Muscle of leg (tissue), 3 donors: ENCODE measurements at regions not wholly inside any gene's neighbourhood (a gene's known extent, or its start where the extent isn't known, plus 50 kb on each side); places are given as distances from the start of the nearest gene placed in this dataset.

ENCODE experiments used
- DNase-seq: peaks from one replicate; pipeline ENCODE4 v3.0.0; 2013
- H3K27ac ChIP-seq: one replicate; pipeline ENCODE4 v1.5.1; 2013; ENCODE audit warnings: mild to moderate bottlenecking, low read length, control low read depth
- H3K27me3 ChIP-seq: one replicate; pipeline ENCODE4 v1.6.1; 2013; ENCODE audit warnings: low read length; ENCODE audit not compliant: control insufficient read depth, insufficient read depth
- H3K36me3 ChIP-seq: one replicate; pipeline ENCODE4 v1.6.1; 2013; ENCODE audit warnings: low read length; ENCODE audit not compliant: control insufficient read depth, insufficient read depth
- H3K4me1 ChIP-seq: one replicate; pipeline ENCODE4 v1.6.1; 2013; ENCODE audit warnings: low read length; ENCODE audit not compliant: control insufficient read depth, insufficient read depth
- H3K4me3 ChIP-seq: one replicate; pipeline ENCODE4 v1.5.1; 2013; ENCODE audit warnings: low read length, control low read depth
- H3K9me3 ChIP-seq: replicated peaks from 2 replicates; pipeline ENCODE4 v1.6.1; 2013; ENCODE audit warnings: low read depth, low read length; ENCODE audit not compliant: control insufficient read depth
- WGBS: methylation state at CpG from one replicate; pipeline ENCODE4 v1.1.5; 2013; ENCODE audit warnings: missing lambda C conversion rate; ENCODE audit not compliant: insufficient coverage; 5-methylcytosine and 5-hydroxymethylcytosine counted together

DNA sequence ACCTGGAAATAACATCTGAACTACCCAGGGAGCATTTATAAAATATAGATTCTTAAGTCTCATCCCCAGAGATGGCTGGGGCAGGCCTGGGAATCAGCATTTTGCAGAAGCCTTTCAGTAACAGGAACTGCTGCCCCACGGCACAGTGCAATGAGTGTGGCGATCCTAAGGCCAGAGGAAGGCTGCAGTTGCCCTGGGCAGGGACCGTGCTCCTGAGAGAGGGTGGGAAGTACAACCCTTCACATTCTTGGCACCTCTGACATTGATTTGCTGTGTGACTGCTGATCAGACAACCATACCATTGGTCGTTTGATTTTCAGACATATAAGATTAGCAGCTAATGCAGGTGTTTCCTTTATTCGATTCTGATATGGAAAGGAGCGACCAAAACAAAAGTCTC lies 233.6 kb downstream of the STIM2 start:
- 84% methylated on average over 6 of the region's 6 CpGs for WGBS
- Histone ChIP-seq H3K9me3 (no peaks in the 10 kb centered on the region), H3K27ac (no peak overlapping the region), H3K36me3 (no peaks in the 10 kb centered on the region), H3K4me1 (peaks cover 3% of the 10 kb centered on the region), H3K4me3 (no peak overlapping the region), H3K27me3 (peaks cover 8% of the 10 kb centered on the region)
- DNase-seq, result no peak

GRCh38 chr4:27094783-27095182 lies 234.1 kb downstream of the STIM2 start:
- peaks cover 8% of the 10 kb centered on the region for H3K27me3 ChIP-seq
- WGBS, result 21% methylated on average over 2 of the region's 2 CpGs
- DNase-seq, result peak; percentile 71
- H3K4me3 ChIP-seq, result no peak overlapping the region
- peaks cover 3% of the 10 kb centered on the region for H3K4me1 ChIP-seq
- H3K9me3 ChIP-seq, result no peaks in the 10 kb centered on the region
- no peaks in the 10 kb centered on the region for H3K36me3 ChIP-seq
- no peak overlapping the region for H3K27ac ChIP-seq

- no peaks in the 10 kb centered on the region for H3K36me3 ChIP-seq
- H3K4me3 ChIP-seq, result no peak overlapping the region
- peaks cover 3% of the 10 kb centered on the region for H3K4me1 ChIP-seq
- H3K27ac ChIP-seq, result no peak overlapping the region
- no peaks in the 10 kb centered on the region for H3K27me3 ChIP-seq
- H3K9me3 ChIP-seq, result no peaks in the 10 kb centered on the region
- DNase-seq, result peak; percentile 53
- WGBS, result 86% methylated on average over 1 of the region's 9 CpGs
These were observed 235.6 kb downstream of the STIM2 start for GRCh38 chr4:27096142-27096824.

DNA sequence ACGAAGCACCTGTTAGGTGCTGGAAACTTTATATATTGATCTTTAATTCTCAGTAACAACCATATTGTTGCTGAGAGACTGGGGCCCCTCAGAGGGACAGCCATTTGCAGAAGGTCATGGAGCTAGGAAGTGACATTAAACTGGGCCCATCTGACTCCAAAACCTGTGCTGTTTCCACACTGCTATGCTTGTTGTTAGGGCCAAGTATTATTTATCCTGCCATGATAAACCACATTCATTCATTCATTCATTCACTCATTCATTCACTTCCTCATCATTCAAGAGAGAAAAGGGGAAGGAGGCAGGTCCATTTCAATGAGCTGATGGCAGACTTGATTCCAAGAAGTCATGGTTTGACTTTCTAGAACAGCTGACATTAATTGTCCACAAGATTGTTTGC lies 237.4 kb downstream of the STIM2 start:
- WGBS, result no CpG with 5 or more reads among the region's 1 CpG
- Histone ChIP-seq H3K36me3 (no peaks in the 10 kb centered on the region), H3K27me3 (no peaks in the 10 kb centered on the region), H3K27ac (no peak overlapping the region), H3K9me3 (no peaks in the 10 kb centered on the region), H3K4me1 (peaks cover 3% of the 10 kb centered on the region), H3K4me3 (no peak overlapping the region)
- no peak for DNase-seq

- H3K27ac ChIP-seq, result no peak overlapping the region
- H3K4me1 ChIP-seq, result no peaks in the 10 kb centered on the region
- H3K4me3 ChIP-seq, result no peak overlapping the region
- H3K9me3 ChIP-seq, result no peaks in the 10 kb centered on the region
- 93% methylated on average over 4 of the region's 10 CpGs for WGBS
- no peak for DNase-seq
- no peaks in the 10 kb centered on the region for H3K36me3 ChIP-seq
- H3K27me3 ChIP-seq, result no peaks in the 10 kb centered on the region
These were observed 240.1 kb downstream of the STIM2 start for GRCh38 chr4:27100713-27101112.

DNA sequence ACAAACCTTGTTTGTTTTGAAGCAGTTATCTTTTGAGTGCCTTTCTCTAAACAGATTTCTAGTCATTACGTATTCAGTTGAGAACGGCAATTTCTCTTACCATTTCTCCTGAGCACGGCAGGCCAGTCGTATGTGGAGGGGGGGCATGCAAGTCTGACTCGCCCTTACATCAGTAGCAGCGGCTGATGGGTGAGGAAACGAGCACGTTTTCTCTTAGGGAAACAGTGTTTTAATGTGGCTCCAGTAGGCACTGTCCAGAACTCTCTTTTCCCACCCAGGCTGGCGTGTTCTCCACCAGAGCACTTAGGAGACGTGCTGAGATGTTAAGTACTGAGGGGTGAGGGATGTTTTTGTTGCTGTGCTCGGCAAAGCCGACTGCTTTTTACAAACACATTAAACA lies 240.5 kb downstream of the STIM2 start:
- Histone ChIP-seq H3K27me3 (no peaks in the 10 kb centered on the region), H3K4me1 (no peaks in the 10 kb centered on the region)

DNA sequence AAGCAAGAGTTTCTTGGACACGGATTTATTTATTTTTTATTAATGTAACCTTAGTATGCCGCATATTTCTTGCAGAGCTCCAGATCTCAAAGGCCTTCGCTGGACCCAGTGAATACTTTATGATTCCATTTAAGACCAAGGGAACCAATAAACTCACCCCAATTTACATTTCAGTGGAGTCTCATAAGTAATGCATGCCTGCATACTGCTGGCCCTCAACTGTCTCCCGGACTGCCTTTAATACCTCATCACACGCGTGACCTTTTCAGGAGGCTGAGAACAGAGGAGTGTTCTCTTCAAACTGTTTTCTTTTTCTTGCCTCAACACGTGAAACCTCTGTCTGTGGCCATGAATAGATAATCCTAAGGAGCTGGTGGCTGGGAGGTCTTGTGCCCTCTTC lies 240.9 kb downstream of the STIM2 start:
- Histone ChIP-seq H3K4me3 (no peak overlapping the region), H3K9me3 (no peaks in the 10 kb centered on the region), H3K4me1 (no peaks in the 10 kb centered on the region), H3K36me3 (no peaks in the 10 kb centered on the region), H3K27me3 (no peaks in the 10 kb centered on the region), H3K27ac (no peak overlapping the region)
- WGBS, result 60% methylated on average over 1 of the region's 7 CpGs
- no peak for DNase-seq

More for the DNA sequence above, 240.5 kb downstream of the STIM2 start:
- 20% methylated on average over 1 of the region's 12 CpGs for whole genome bisulfite sequencing
- DNase-seq, result no peak
- H3K9me3 ChIP-seq, result no peaks in the 10 kb centered on the region
- H3K36me3 ChIP-seq, result no peaks in the 10 kb centered on the region
- H3K4me3 ChIP-seq, result no peak overlapping the region
- no peak overlapping the region for H3K27ac ChIP-seq

- Histone ChIP-seq H3K36me3 (no peaks in the 10 kb centered on the region), H3K27me3 (no peaks in the 10 kb centered on the region), H3K4me1 (no peaks in the 10 kb centered on the region), H3K27ac (no peak overlapping the region), H3K4me3 (no peak overlapping the region), H3K9me3 (no peaks in the 10 kb centered on the region)
- DNase-seq, result no peak
- no CpG with 5 or more reads among the region's 3 CpGs for WGBS
These were observed 251.0 kb downstream of the STIM2 start for GRCh38 chr4:27111627-27112026.

DNA sequence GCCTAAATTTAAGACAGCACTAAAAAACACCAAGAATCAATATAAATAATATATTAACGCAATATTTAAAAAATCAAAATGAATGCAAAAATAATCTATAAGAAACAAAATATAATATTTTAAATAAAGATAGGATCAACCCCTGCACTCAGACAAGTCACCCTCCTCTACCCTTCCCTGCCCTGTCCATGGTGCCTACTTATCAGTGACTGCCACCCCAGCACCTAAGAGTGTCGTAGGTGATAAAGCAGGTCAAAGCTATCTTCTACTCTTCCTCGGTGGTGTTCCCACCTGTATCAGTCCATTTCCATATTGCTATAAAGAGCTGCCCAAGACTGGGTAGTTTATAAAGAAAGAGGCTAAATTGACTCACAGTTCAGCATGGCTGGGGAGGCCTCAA lies 251.9 kb downstream of the STIM2 start:
- Histone ChIP-seq H3K27ac (no peak overlapping the region), H3K9me3 (no peaks in the 10 kb centered on the region), H3K36me3 (no peaks in the 10 kb centered on the region), H3K4me3 (no peak overlapping the region), H3K4me1 (no peaks in the 10 kb centered on the region), H3K27me3 (no peaks in the 10 kb centered on the region)
- DNase-seq, result no peak
- 100% methylated on average over 1 of the region's 3 CpGs for WGBS

GRCh38 chr4:27115221-27115620 lies 254.6 kb downstream of the STIM2 start:
- Histone ChIP-seq H3K4me1 (no peaks in the 10 kb centered on the region), H3K36me3 (no peaks in the 10 kb centered on the region), H3K9me3 (no peaks in the 10 kb centered on the region), H3K27me3 (no peaks in the 10 kb centered on the region), H3K4me3 (no peak overlapping the region), H3K27ac (no peak overlapping the region)
- DNase-seq, result no peak
- WGBS, result 100% methylated on average over 1 of the region's 4 CpGs

DNA sequence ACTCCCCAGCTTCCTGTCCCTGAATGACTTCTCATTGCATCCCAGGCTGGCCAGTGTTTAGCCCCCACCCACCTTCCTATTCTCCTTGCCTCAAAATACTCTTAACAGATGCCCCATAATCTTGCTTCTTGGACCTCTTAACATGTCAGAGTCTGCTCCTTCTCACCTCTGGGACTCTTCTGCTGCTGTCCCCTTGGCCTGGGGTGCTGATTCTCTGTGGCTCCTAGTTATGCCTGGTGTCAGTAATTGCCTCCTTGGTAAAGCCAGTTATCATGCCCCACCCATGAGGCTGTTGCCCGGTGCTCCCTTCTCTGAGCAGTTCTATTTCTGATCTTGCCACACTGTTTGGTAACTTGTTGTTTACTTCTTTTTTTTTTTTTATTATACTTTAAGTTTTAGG lies 256.8 kb downstream of the STIM2 start:
- no CpG with 5 or more reads among the region's 1 CpG for WGBS
- no peak overlapping the region for H3K27ac ChIP-seq

More for the DNA sequence above, 256.8 kb downstream of the STIM2 start:
- no peak overlapping the region for H3K4me3 ChIP-seq
- H3K27me3 ChIP-seq, result no peaks in the 10 kb centered on the region
- H3K4me1 ChIP-seq, result no peaks in the 10 kb centered on the region
- no peaks in the 10 kb centered on the region for H3K9me3 ChIP-seq
- DNase-seq, result no peak
- H3K36me3 ChIP-seq, result no peaks in the 10 kb centered on the region
